ENCODE measurements at regions not wholly inside any gene's neighbourhood (a gene's known extent, or its start where the extent isn't known, plus 50 kb on each side); places are given as distances from the start of the nearest gene placed in this dataset.
A peak's percentile ranks its signal among the peaks of the same experiment; 100 is the strongest.

GRCh38 chr3:182258538-182259177, 534.6 kb upstream of the ATP11B start:
- TF ChIP-seq POLR2AphosphoS5 (IDR thresholded peaks at IDR 0.05), result no peak
- TF ChIP-seq, protein P1, sequence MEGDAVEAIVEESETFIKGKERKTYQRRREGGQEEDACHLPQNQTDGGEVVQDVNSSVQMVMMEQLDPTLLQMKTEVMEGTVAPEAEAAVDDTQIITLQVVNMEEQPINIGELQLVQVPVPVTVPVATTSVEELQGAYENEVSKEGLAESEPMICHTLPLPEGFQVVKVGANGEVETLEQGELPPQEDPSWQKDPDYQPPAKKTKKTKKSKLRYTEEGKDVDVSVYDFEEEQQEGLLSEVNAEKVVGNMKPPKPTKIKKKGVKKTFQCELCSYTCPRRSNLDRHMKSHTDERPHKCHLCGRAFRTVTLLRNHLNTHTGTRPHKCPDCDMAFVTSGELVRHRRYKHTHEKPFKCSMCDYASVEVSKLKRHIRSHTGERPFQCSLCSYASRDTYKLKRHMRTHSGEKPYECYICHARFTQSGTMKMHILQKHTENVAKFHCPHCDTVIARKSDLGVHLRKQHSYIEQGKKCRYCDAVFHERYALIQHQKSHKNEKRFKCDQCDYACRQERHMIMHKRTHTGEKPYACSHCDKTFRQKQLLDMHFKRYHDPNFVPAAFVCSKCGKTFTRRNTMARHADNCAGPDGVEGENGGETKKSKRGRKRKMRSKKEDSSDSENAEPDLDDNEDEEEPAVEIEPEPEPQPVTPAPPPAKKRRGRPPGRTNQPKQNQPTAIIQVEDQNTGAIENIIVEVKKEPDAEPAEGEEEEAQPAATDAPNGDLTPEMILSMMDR (IDR thresholded peaks at IDR 0.05), result peak; percentile 14 to 41

Measured in suprapubic skin (tissue), 3 donors.